GM18909 (cell line): ENCODE measurements at regions not wholly inside any gene's neighbourhood (a gene's known extent, or its start where the extent isn't known, plus 50 kb on each side); places are given as distances from the start of the nearest gene placed in this dataset.
"Not testable (repeated sequence)": the region's sequence is repeated elsewhere in the genome, so short reads cannot be mapped to it uniquely, and the experiment has no call there.

Experiments
- ATAC-seq: cut with Tn5 transposase; IDR thresholded peaks from one replicate; pipeline ENCODE4 v1.9.1; 2021; ENCODE audit warnings: mild to moderate bottlenecking; ENCODE audit not compliant: unreplicated experiment, poor library complexity

DNA sequence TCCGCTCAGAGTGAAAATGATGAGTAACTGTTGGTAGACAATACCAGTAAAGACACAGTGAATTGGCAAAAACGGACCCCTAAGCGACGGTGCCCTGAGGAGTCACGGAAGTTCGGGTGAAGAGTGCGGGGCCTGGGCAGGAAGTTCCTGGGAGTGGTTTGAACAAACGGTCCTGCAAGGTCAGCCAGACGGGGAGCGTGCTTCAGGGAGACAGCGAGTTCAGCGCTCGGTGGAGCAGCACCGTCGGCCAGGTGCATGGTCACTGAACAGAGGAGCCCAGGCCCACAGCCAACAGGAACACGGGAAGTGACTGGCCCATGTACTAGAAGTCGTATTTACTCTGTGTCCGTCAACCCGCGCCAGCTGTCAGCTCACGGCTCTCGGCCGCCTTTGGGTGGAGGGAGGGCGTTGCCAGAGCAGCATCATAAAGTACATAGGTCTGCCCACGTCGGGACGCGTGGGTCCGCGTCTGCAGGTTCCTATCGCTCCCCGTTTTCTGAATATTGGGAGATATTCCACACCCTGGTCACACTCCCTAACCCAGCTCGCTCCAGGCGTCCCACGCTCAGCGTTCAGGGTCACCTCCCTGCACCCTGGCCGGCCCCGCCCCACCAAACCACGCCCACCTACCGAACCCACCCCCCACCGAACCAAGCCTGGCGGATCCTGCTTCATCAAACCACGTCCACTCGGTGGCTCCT is 75.6 kb upstream of the UXS1 start:
- ATAC-seq = peak; percentile 82

- no peak for ATAC-seq
These were observed 73.9 kb upstream of the UXS1 start for GRCh38 chr2:106267997-106268396.

GRCh38 chr2:106261871-106262321 is 67.8 kb upstream of the UXS1 start:
- no peak for ATAC-seq

- ATAC-seq = not testable (repeated sequence)
These were observed 64.8 kb upstream of the UXS1 start for GRCh38 chr2:106258859-106259258.

- ATAC-seq = no peak
These were observed 63.7 kb upstream of the UXS1 start for GRCh38 chr2:106257830-106258229.

DNA sequence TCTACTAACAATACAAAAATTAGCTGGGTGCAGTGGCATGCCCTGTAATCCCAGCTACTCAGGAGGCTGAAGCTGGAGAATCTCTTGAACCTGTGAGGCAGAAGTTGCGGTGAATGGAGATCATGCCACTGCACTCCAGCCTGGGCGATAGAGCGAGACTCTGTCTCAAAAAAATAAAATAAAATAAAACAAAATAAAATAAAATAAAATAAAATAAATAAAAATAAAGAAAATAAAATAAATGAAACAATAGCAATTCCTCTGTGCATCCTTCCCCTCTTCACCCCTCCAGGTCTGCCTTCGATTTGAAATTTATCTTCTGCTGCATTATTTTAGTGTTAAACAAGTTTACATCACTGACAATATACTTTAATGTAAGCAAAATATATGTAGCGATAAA is 63.0 kb upstream of the UXS1 start:
- no peak for ATAC-seq

DNA sequence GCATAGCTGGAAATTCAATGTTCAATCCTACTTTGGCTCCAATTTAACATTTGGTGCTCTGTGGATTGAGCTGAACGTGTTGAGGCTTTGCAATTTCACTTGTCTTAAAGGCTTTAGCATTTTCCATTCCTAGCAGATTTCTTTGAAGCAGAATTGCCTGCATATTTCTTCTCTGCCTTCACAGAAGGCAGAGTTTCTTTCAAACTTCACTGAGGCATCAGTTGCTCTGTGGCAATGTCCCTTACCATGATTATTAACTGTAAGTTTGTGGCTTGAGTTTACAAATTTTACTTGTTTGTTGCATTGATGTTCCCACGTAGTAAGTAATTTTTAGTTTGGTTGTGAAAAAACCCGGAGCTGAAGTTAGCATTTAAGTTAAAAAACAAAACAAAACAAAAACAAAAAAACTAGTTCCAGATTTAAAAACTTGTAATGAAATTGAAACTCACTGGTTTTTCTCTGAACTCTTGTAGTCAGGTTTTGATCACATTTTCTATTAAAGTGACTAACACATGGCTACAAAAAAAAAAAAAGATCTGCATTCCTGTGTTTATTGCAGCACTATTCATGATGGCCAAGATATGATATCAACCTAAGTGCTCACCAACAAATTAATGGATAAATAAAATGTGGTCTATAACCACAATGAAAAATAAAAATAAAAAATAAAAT is 55.2 kb upstream of the UXS1 start:
- ATAC-seq = not testable (repeated sequence)

DNA sequence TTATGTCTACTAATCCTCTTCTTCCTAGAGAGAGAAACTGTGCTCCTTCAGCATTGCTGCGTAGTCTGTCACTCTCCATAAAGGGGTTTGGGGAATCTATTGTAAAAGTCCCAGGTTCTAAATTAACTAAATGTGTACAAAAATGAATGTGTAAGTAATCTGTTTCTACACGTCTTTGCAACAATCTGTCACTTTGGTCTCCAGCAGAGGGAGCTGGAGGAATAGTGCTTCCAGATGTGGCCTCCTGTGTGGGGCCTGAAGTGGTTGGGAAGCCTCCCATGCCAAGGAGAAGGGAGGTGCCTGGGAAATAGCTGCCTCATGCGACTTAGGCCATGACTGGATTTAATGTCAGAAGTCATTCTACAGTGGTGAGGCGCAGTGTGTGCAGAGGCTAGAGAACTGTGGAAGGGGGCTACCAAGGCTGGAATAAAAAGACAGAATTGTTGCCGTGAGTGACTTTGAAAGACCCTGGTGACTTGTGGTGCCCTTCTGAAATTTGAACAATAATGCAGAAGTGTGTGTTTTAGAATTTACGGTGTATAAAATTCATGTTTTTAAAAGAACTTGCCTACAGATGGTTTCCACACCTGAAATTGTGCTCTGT is 54.5 kb upstream of the UXS1 start:
- not testable (repeated sequence) for ATAC-seq
